Body of pancreas (tissue), 4 donors: ENCODE measurements at regions not wholly inside any gene's neighbourhood (a gene's known extent, or its start where the extent isn't known, plus 50 kb on each side); places are given as distances from the start of the nearest gene placed in this dataset.

Experiments
- ATAC-seq: fragments of 150-250 bp; one replicate; pipeline ENCODE4 v1.9.1; 2016
- DNase-seq, 4 donors: peaks; one replicate each; pipeline ENCODE4 v3.0.0-alpha.2; 2019
- H3K27ac ChIP-seq, 4 donors: fragments of 200-600 bp; sonication (generic); 1 replicate in 3 of 4; 2 replicates in 1 of 4; pipeline versions ENCODE4 v1.5.1 to v1.6.1; 2016 to 2019; ENCODE audit warnings: mild to moderate bottlenecking in 1 of 4, mixed read lengths in 1 of 4, moderate library complexity in 1 of 4
- H3K27me3 ChIP-seq, 2 donors: fragments of 200-600 bp; sonication (generic); one replicate each; pipeline ENCODE4 v1.6.0; 2016; ENCODE audit warnings: mild to moderate bottlenecking in 1 of 2
- H3K36me3 ChIP-seq, 2 donors: fragments of 200-600 bp; sonication (generic); replicated peaks in 1 of 2; 2 replicates each; pipeline ENCODE4 v1.5.1; 2016; ENCODE audit warnings: low read depth in 2 of 2; ENCODE audit not compliant: insufficient read depth in 1 of 2
- H3K4me1 ChIP-seq: fragments of 200-600 bp; sonication (generic); one replicate; pipeline ENCODE4 v1.6.0; 2016
- H3K4me3 ChIP-seq, 2 donors: fragments of 200-600 bp; sonication (generic); 1 replicate in 1 of 2; 2 replicates in 1 of 2; pipeline ENCODE4 v1.5.1; 2016 to 2019
- H3K9me3 ChIP-seq, 3 donors: fragments of 200-600 bp; sonication (generic); 1 replicate in 2 of 3; 2 replicates in 1 of 3; pipeline ENCODE4 v1.5.1; 2016
- POLR2A ChIP-seq, 3 donors: fragments of 450-650 bp; IDR thresholded peaks; one replicate each; pipeline ENCODE4 v1.6.1; 2016; ENCODE audit warnings: antibody characterized with exemption in 3 of 3, mild to moderate bottlenecking in 2 of 3
- WGBS, 2 donors: methylation state at CpG; one replicate each; pipeline ENCODE4 v1.1.5; 2017; 5-methylcytosine and 5-hydroxymethylcytosine counted together
- intact Hi-C: fragments of 100-400 bp; cut with DNase I; formaldehyde crosslinking; loops from one replicate; pipeline ENCODE4 v1.15.1; 2023
- TF ChIP-seq, protein P1 (sequence below), 7 experiments: fragments of 450-650 bp in 4 of 7; fragments of 200-600 bp in 3 of 7; sonication (generic) in 3 of 7; IDR thresholded peaks; one replicate each; pipeline ENCODE4 v1.5.1; 2016 to 2019; ENCODE audit warnings: antibody characterized with exemption in 7 of 7

- ATAC-seq (no peak), DNase-seq (no peak)
- no peak overlapping the region for H3K27ac ChIP-seq
- no peaks in the 10 kb centered on the region for H3K36me3 ChIP-seq
- H3K27me3 ChIP-seq = no peaks in the 10 kb centered on the region
- intact Hi-C loops = no loop called here
- H3K9me3 ChIP-seq = no peaks in the 10 kb centered on the region
- TF ChIP-seq, protein P1, sequence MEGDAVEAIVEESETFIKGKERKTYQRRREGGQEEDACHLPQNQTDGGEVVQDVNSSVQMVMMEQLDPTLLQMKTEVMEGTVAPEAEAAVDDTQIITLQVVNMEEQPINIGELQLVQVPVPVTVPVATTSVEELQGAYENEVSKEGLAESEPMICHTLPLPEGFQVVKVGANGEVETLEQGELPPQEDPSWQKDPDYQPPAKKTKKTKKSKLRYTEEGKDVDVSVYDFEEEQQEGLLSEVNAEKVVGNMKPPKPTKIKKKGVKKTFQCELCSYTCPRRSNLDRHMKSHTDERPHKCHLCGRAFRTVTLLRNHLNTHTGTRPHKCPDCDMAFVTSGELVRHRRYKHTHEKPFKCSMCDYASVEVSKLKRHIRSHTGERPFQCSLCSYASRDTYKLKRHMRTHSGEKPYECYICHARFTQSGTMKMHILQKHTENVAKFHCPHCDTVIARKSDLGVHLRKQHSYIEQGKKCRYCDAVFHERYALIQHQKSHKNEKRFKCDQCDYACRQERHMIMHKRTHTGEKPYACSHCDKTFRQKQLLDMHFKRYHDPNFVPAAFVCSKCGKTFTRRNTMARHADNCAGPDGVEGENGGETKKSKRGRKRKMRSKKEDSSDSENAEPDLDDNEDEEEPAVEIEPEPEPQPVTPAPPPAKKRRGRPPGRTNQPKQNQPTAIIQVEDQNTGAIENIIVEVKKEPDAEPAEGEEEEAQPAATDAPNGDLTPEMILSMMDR (IDR thresholded peaks at IDR 0.05) = no peak
- no peak for TF ChIP-seq POLR2A (IDR thresholded peaks at IDR 0.05)
- H3K4me3 ChIP-seq = no peak overlapping the region
- H3K4me1 ChIP-seq = peaks cover 44% of the 10 kb centered on the region
Measured at GRCh38 chr1:228857611-228858010, 122.3 kb downstream of the RHOU start.

DNA sequence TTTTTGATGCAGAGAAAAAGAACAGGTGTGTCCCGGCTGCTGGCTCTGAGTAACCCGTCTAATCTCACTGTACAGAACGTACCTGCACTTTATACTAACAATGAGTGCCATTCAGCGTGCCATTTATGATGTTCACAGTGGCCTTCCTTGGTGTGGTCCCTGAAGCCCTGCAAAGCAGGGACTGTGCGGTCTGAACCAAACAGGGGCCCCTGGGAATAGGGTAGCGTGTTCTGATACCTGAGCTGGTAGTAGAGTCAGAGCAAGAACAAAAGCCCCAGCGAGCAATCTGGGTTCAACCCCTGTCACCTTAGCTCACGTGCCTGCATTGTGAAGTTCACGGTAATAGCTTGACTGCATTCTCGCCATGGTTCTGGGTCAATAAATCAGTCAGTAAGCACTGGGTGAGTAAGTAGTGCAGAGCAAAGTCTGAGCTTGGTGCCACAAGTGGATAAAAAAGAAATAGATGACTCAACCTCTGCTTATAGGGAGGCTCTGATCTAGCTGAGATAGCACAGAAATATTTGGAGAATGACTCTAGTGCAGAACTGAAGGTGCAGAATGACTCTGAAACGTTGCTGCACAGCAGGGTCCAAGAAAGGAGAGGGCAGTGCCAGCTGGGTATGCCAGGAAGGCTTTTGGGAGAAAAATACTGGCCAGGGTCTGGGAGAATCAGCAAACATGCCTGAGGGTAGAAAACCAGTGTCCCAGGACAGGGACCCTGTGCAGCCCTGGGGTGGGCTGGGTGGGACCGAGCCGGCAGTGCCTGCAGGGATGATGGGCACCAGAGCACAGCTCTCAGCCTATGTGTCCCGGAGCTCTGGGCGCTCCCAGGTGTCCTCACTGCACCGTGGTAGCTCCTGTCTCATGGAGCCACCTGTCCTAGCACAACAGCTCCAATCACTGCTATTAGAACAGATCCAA is 125.9 kb downstream of the RHOU start:
- Histone ChIP-seq H3K4me1 (peaks cover 45% of the 10 kb centered on the region), H3K9me3 (no peaks in the 10 kb centered on the region), H3K36me3 (no peaks in the 10 kb centered on the region), H3K4me3 (no peak overlapping the region), H3K27ac (peak overlapping the region; percentile 69 to 86 (median 80)), H3K27me3 (no peaks in the 10 kb centered on the region)
- intact Hi-C loops = no loop called here
- peak in 2 of 3 donors; percentile 13 to 34 for TF ChIP-seq POLR2A (IDR thresholded peaks at IDR 0.05)
- TF ChIP-seq, protein P1 (IDR thresholded peaks at IDR 0.05) = peak in 1 of 7 experiments; percentile 1
- 50 to 59% methylated on average over 14 to 15 of the region's 16 CpGs for WGBS, 2 donors
- ATAC-seq (peak; percentile 86), DNase-seq (peak; percentile 71 to 85 (median 79))

DNA sequence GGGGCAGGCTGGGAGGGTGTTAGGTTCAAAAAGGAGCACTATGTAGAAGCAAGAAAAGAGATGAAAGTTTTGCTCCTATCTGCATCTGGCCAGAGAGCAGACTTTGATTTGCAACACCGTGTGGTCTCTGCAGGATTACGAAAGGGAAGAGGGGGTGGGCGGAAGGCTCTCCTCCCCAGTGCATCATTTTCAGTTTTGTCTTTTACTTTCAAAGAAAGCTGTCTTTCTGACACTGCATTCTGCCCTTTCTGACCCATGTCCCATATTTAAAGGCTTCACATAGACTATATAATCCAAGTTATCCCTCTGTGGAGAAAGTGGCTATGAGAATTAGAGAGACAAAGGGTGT is 126.5 kb downstream of the RHOU start:
- intact Hi-C loops = no loop called here
- TF ChIP-seq POLR2A (IDR thresholded peaks at IDR 0.05) = no peak
- TF ChIP-seq, protein P1 (IDR thresholded peaks at IDR 0.05) = no peak
- Histone ChIP-seq H3K4me1 (peaks cover 45% of the 10 kb centered on the region), H3K4me3 (no peak overlapping the region), H3K27ac (peak overlapping the region in 1 of 4 donors; percentile 76), H3K36me3 (no peaks in the 10 kb centered on the region), H3K9me3 (no peaks in the 10 kb centered on the region), H3K27me3 (no peaks in the 10 kb centered on the region)
- DNase-seq (no peak), ATAC-seq (no peak)
- 75 to 79% methylated on average over 3 of the region's 3 CpGs for WGBS, 2 donors

DNA sequence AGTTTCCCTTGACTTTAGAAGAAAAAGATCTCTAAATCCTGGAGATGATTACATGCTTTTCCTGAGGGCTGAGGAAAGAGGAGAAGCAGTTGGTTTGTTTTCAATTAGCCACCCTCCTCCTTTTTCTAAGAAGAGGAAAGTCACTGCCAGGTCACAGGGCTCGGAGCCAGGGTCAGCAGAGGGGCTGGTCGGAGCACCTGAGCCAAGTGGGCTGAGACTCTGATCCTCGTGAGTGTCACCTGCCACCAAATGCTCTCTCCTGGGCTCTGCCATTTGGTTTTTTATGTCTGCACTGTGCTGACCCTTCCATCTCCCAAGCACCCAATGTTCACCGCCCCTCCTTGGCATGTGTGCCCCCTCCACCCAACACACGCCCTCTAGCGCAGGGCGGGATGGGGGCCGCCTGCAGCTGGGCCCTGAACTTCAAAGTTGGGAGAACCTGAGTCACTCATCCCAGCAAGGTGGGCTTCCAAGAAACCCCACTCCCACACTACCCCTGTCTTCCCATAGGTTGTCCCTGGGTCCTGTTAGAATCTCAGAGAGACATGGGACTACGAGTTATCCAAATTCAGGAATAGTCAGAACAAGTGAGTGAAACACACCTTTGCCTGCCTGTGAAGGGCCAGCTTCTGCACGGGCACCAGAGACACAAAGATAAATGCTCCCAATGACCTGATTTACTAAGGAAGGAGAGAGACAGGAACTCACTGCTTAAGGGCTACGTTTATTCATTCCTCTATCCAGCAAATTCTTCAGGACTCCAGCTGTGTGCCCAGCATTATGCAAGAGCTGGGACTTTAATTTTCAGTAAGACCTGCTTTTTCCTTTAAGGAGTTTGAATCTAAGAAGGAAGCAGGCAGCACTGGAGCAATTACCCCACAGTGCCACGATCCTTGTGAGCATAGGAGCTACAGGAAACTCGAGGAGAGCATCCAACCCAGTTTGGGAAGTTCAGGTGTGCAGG is 127.5 kb downstream of the RHOU start:
- Histone ChIP-seq H3K27ac (no peak overlapping the region), H3K4me1 (peaks cover 45% of the 10 kb centered on the region), H3K4me3 (no peak overlapping the region), H3K9me3 (no peaks in the 10 kb centered on the region), H3K27me3 (no peaks in the 10 kb centered on the region), H3K36me3 (no peaks in the 10 kb centered on the region)
- DNase-seq (peak in 1 of 4 donors; percentile 35), ATAC-seq (no peak)
- intact Hi-C loops = no loop called here
- 74 to 77% methylated on average over 13 of the region's 13 CpGs for WGBS, 2 donors
- TF ChIP-seq POLR2A (IDR thresholded peaks at IDR 0.05) = no peak
- TF ChIP-seq, protein P1 (IDR thresholded peaks at IDR 0.05) = no peak
